SK-N-SH (cell line): ENCODE measurements at regions not wholly inside any gene's neighbourhood (a gene's known extent, or its start where the extent isn't known, plus 50 kb on each side); places are given as distances from the start of the nearest gene placed in this dataset.

Source experiments
- CTCF ChIP-seq: fragments of 200-600 bp; sonication (generic); IDR thresholded peaks from 2 replicates; pipeline ENCODE4 v1.6.1; 2017; ENCODE audit warnings: antibody characterized with exemption, mild to moderate bottlenecking, moderate library complexity
- FOXJ3 ChIP-seq: sonication (generic); formaldehyde crosslinking; IDR thresholded peaks from 2 replicates; pipeline ENCODE4 v1.5.1; 2020; ENCODE audit warnings: mild to moderate bottlenecking, missing genetic modification reagents

GRCh38 chr15:46041905-46042304 is 407.1 kb downstream of the SQOR start:
- TF ChIP-seq CTCF (no peak), FOXJ3 (CRISPR knock-in tag) (no peak)
